AG20443 (cell line): ENCODE measurements at regions not wholly inside any gene's neighbourhood (a gene's known extent, or its start where the extent isn't known, plus 50 kb on each side); places are given as distances from the start of the nearest gene placed in this dataset.
A peak's percentile ranks its signal among the peaks of the same experiment; 100 is the strongest.

ENCODE experiments used
- DNase-seq: peaks from one replicate; pipeline ENCODE4 v3.0.0; 2012; ENCODE audit warnings: low spot score, mixed read lengths

- peak; percentile 77 for DNase-seq
These were observed 125.3 kb downstream of the TSHZ3 start for GRCh38 chr19:31223740-31224534.

GRCh38 chr19:31220540-31220939 lies 128.7 kb downstream of the TSHZ3 start:
- no peak for DNase-seq

- DNase-seq, result no peak
These were observed 134.2 kb downstream of the TSHZ3 start for GRCh38 chr19:31214997-31215396.

- peak; percentile 97 for DNase-seq
These were observed 135.2 kb downstream of the TSHZ3 start for GRCh38 chr19:31214086-31214485.

- no peak for DNase-seq
These were observed 138.1 kb downstream of the TSHZ3 start for GRCh38 chr19:31211088-31211487.

GRCh38 chr19:31205887-31206518 lies 143.2 kb downstream of the TSHZ3 start:
- no peak for DNase-seq

- DNase-seq, result no peak
These were observed 145.1 kb downstream of the TSHZ3 start for GRCh38 chr19:31204115-31204514.

GRCh38 chr19:31185261-31185660 lies 164.0 kb downstream of the TSHZ3 start:
- no peak for DNase-seq

GRCh38 chr19:31181535-31181934 lies 167.7 kb downstream of the TSHZ3 start:
- DNase-seq, result no peak

- DNase-seq, result no peak
These were observed 168.3 kb downstream of the TSHZ3 start for GRCh38 chr19:31180907-31181306.

GRCh38 chr19:31179471-31179852 lies 169.8 kb downstream of the TSHZ3 start:
- DNase-seq, result no peak

GRCh38 chr19:31178833-31179470 lies 170.3 kb downstream of the TSHZ3 start:
- no peak for DNase-seq

GRCh38 chr19:31177246-31177645 lies 172.0 kb downstream of the TSHZ3 start:
- DNase-seq, result no peak

GRCh38 chr19:31175564-31176348 lies 173.5 kb downstream of the TSHZ3 start:
- DNase-seq, result no peak

- no peak for DNase-seq
These were observed 174.3 kb downstream of the TSHZ3 start for GRCh38 chr19:31174948-31175347.

- DNase-seq, result no peak
These were observed 175.2 kb downstream of the TSHZ3 start for GRCh38 chr19:31173991-31174390.

GRCh38 chr19:31171936-31172335 lies 177.3 kb downstream of the TSHZ3 start:
- DNase-seq, result no peak

- no peak for DNase-seq
These were observed 179.2 kb downstream of the TSHZ3 start for GRCh38 chr19:31170046-31170445.

GRCh38 chr19:31168106-31168625 lies 181.1 kb downstream of the TSHZ3 start:
- DNase-seq, result no peak

- no peak for DNase-seq
These were observed 181.5 kb downstream of the TSHZ3 start for GRCh38 chr19:31167690-31168089.

- no peak for DNase-seq
These were observed 183.0 kb downstream of the TSHZ3 start for GRCh38 chr19:31166206-31166605.

- no peak for DNase-seq
These were observed 184.4 kb downstream of the TSHZ3 start for GRCh38 chr19:31164791-31165251.
